ENCODE measurements at regions not wholly inside any gene's neighbourhood (a gene's known extent, or its start where the extent isn't known, plus 50 kb on each side); places are given as distances from the start of the nearest gene placed in this dataset.

- Histone ChIP-seq H4K20me1 (replicated peaks; ENCODE audit: control insufficient read depth, extremely low read depth, insufficient read depth, low read length) (no peaks in the 10 kb centered on the region), H3K27ac (ENCODE audit: insufficient read depth, low read depth, low read length) (no peak overlapping the region), H3K9ac (replicated peaks; ENCODE audit: extremely low read depth, insufficient read depth, low read length) (no peak overlapping the region), H3K4me1 (ENCODE audit: control insufficient read depth, extremely low read depth, insufficient read depth, low read length) (no peaks in the 10 kb centered on the region), H3K4me2 (ENCODE audit: insufficient read depth, low read length) (no peak overlapping the region), H3K27me3 (ENCODE audit: control insufficient read depth in 2 of 2, insufficient read depth in 2 of 2, low read length in 2 of 2) (no peaks in the 10 kb centered on the region), H3K36me3 (ENCODE audit: control insufficient read depth in 2 of 2, extremely low read depth in 1 of 2, insufficient read depth in 2 of 2, low read length in 2 of 2) (no peaks in the 10 kb centered on the region), H3K9me3 (replicated peaks; ENCODE audit: control insufficient read depth, insufficient read depth, low read length) (no peaks in the 10 kb centered on the region), H3K9me1 (replicated peaks; ENCODE audit: control insufficient read depth, extremely low read depth, insufficient read depth, low read length) (no peaks in the 10 kb centered on the region), H3K79me2 (ENCODE audit: control insufficient read depth, insufficient read depth, low read length) (no peaks in the 10 kb centered on the region), H2AFZ (ENCODE audit: low read depth, low read length) (no peak overlapping the region), H3K4me3 (replicated peaks in 1 of 3; ENCODE audit: insufficient read depth in 1 of 3, low read depth in 1 of 3, low read length in 3 of 3) (no peak overlapping the region)
- POLR2A ChIA-PET, result interaction anchor here (0.7 kb wide), 1 partner anchor 9 kb away, joined by 5 read pairs; no protein-coding TSS in a partner anchor
- intact Hi-C loops (cut with micrococcal nuclease), result no loop called here
- DNase-seq (ENCODE audit: low read depth, low spot score) (no peak), FAIRE-seq (no peak)
- TF ChIP-seq POLR2A (IDR thresholded peaks at IDR 0.05; ENCODE audit: low read depth, low read length) (no peak), EZH2 (IDR thresholded peaks at IDR 0.05; ENCODE audit: borderline replicate concordance, low read depth, low read length, severe bottlenecking) (no peak), FOS (IDR thresholded peaks at IDR 0.05; ENCODE audit: borderline replicate concordance, insufficient read depth, low read length) (no peak), GATA2 (IDR thresholded peaks at IDR 0.05; ENCODE audit: insufficient read depth, insufficient read length, low read depth, low read length) (no peak)
- TF ChIP-seq, protein P1, sequence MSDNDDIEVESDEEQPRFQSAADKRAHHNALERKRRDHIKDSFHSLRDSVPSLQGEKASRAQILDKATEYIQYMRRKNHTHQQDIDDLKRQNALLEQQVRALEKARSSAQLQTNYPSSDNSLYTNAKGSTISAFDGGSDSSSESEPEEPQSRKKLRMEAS (IDR thresholded peaks at IDR 0.05; ENCODE audit: insufficient read depth, insufficient read length), result no peak
- CTCF ChIA-PET, result interaction anchor here (1.0 to 1.3 kb wide), 2 partner anchors 8 to 19 kb away, joined by 3 read pairs; no protein-coding TSS in a partner anchor
- dilution Hi-C loops (cut with MboI; ENCODE audit: extremely low pct_ligation_motif_present, low sequenced_read_pairs), result no loop called here
- BruUV-seq (replicated peaks), result no TSS peak
These were observed 181.9 kb downstream of the SLC15A5 start for GRCh38 chr12:16095531-16096110.

DNA sequence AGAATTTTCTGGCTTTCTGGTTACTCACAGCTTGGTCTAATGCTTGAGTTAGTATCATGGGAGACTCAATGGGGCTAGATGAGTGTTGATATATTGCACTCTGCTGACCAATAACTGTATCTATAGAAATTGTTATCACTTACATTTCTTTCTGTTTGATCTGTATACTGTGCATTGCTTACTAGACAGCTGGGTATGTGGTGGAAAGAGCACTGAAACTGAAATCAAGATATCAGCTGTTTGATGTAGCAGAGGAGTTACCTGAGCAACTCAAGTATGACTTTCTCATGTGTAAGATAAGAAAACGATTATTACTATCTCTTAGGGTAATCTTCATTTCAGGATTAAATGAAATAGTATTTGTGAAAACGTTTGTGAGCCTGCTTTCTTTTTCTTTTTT lies 183.0 kb downstream of the SLC15A5 start:
- Histone ChIP-seq H3K27ac (ENCODE audit: insufficient read depth, low read depth, low read length) (no peak overlapping the region), H3K36me3 (ENCODE audit: control insufficient read depth in 2 of 2, extremely low read depth in 1 of 2, insufficient read depth in 2 of 2, low read length in 2 of 2) (no peaks in the 10 kb centered on the region), H3K9me1 (replicated peaks; ENCODE audit: control insufficient read depth, extremely low read depth, insufficient read depth, low read length) (no peaks in the 10 kb centered on the region), H3K4me3 (replicated peaks in 1 of 3; ENCODE audit: insufficient read depth in 1 of 3, low read depth in 1 of 3, low read length in 3 of 3) (no peak overlapping the region), H3K9ac (replicated peaks; ENCODE audit: extremely low read depth, insufficient read depth, low read length) (no peak overlapping the region), H3K27me3 (ENCODE audit: control insufficient read depth in 2 of 2, insufficient read depth in 2 of 2, low read length in 2 of 2) (no peaks in the 10 kb centered on the region), H3K4me1 (ENCODE audit: control insufficient read depth, extremely low read depth, insufficient read depth, low read length) (no peaks in the 10 kb centered on the region), H3K79me2 (ENCODE audit: control insufficient read depth, insufficient read depth, low read length) (no peaks in the 10 kb centered on the region), H2AFZ (ENCODE audit: low read depth, low read length) (no peak overlapping the region), H3K9me3 (replicated peaks; ENCODE audit: control insufficient read depth, insufficient read depth, low read length) (no peaks in the 10 kb centered on the region), H4K20me1 (replicated peaks; ENCODE audit: control insufficient read depth, extremely low read depth, insufficient read depth, low read length) (no peaks in the 10 kb centered on the region), H3K4me2 (ENCODE audit: insufficient read depth, low read length) (no peak overlapping the region)
- no TSS peak for BruUV-seq (replicated peaks)
- intact Hi-C loops (cut with micrococcal nuclease), result no loop called here
- FAIRE-seq (no peak), DNase-seq (ENCODE audit: low read depth, low spot score) (no peak)
- POLR2A ChIA-PET, result no interaction called here
- dilution Hi-C loops (cut with MboI; ENCODE audit: extremely low pct_ligation_motif_present, low sequenced_read_pairs), result no loop called here
- CTCF ChIA-PET, result no interaction called here
- TF ChIP-seq FOS (IDR thresholded peaks at IDR 0.05; ENCODE audit: borderline replicate concordance, insufficient read depth, low read length) (no peak), EZH2 (IDR thresholded peaks at IDR 0.05; ENCODE audit: borderline replicate concordance, low read depth, low read length, severe bottlenecking) (no peak), JUN (IDR thresholded peaks at IDR 0.05; ENCODE audit: borderline replicate concordance, insufficient read depth, insufficient read length, low read depth) (no peak), POLR2A (IDR thresholded peaks at IDR 0.05; ENCODE audit: low read depth, low read length) (no peak), POLR2AphosphoS5 (IDR thresholded peaks at IDR 0.05; ENCODE audit: insufficient read depth, low read depth, low read length) (no peak), GATA2 (IDR thresholded peaks at IDR 0.05; ENCODE audit: insufficient read depth, insufficient read length, low read depth, low read length) (no peak), MYC (IDR thresholded peaks at IDR 0.05; ENCODE audit: low read depth, low read length) (no peak)
- TF ChIP-seq, protein P2, sequence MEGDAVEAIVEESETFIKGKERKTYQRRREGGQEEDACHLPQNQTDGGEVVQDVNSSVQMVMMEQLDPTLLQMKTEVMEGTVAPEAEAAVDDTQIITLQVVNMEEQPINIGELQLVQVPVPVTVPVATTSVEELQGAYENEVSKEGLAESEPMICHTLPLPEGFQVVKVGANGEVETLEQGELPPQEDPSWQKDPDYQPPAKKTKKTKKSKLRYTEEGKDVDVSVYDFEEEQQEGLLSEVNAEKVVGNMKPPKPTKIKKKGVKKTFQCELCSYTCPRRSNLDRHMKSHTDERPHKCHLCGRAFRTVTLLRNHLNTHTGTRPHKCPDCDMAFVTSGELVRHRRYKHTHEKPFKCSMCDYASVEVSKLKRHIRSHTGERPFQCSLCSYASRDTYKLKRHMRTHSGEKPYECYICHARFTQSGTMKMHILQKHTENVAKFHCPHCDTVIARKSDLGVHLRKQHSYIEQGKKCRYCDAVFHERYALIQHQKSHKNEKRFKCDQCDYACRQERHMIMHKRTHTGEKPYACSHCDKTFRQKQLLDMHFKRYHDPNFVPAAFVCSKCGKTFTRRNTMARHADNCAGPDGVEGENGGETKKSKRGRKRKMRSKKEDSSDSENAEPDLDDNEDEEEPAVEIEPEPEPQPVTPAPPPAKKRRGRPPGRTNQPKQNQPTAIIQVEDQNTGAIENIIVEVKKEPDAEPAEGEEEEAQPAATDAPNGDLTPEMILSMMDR (IDR thresholded peaks at IDR 0.05; ENCODE audit: extremely low read depth in 1 of 2, insufficient read depth in 1 of 2, low read depth in 1 of 2, low read length in 2 of 2), result no peak
- TF ChIP-seq, protein P1 (IDR thresholded peaks at IDR 0.05; ENCODE audit: insufficient read depth, insufficient read length), result no peak
